Stomach (tissue), 4 donors: ENCODE measurements at regions not wholly inside any gene's neighbourhood (a gene's known extent, or its start where the extent isn't known, plus 50 kb on each side); places are given as distances from the start of the nearest gene placed in this dataset.

Experiments used
- EP300 ChIP-seq: sonication (generic); formaldehyde crosslinking; IDR thresholded peaks from one replicate; pipeline ENCODE4 v1.6.1; 2017; ENCODE audit warnings: antibody characterized with exemption
- TF ChIP-seq, protein P1 (sequence below), 7 experiments: fragments of 450-650 bp in 4 of 7; fragments of 200-600 bp in 3 of 7; sonication (generic) in 3 of 7; IDR thresholded peaks; one replicate each; pipeline ENCODE4 v1.5.1; 2016 to 2019; ENCODE audit warnings: antibody characterized with exemption in 7 of 7, control low read depth in 2 of 7, mild to moderate bottlenecking in 1 of 7

- TF ChIP-seq, protein P1, sequence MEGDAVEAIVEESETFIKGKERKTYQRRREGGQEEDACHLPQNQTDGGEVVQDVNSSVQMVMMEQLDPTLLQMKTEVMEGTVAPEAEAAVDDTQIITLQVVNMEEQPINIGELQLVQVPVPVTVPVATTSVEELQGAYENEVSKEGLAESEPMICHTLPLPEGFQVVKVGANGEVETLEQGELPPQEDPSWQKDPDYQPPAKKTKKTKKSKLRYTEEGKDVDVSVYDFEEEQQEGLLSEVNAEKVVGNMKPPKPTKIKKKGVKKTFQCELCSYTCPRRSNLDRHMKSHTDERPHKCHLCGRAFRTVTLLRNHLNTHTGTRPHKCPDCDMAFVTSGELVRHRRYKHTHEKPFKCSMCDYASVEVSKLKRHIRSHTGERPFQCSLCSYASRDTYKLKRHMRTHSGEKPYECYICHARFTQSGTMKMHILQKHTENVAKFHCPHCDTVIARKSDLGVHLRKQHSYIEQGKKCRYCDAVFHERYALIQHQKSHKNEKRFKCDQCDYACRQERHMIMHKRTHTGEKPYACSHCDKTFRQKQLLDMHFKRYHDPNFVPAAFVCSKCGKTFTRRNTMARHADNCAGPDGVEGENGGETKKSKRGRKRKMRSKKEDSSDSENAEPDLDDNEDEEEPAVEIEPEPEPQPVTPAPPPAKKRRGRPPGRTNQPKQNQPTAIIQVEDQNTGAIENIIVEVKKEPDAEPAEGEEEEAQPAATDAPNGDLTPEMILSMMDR (IDR thresholded peaks at IDR 0.05): no peak
- TF ChIP-seq EP300: no peak
Observed at GRCh38 chr1:217052196-217052595, 329.0 kb upstream of the ESRRG start.
